ENCODE measurements at regions not wholly inside any gene's neighbourhood (a gene's known extent, or its start where the extent isn't known, plus 50 kb on each side); places are given as distances from the start of the nearest gene placed in this dataset.

- H3K36me3 ChIP-seq = no peaks in the 10 kb centered on the region
- no peak for DNase-seq
- no peak overlapping the region for H3K27ac ChIP-seq
- H3K9me3 ChIP-seq = no peaks in the 10 kb centered on the region
- H3K27me3 ChIP-seq = no peaks in the 10 kb centered on the region
- TF ChIP-seq CTCF (IDR thresholded peaks at IDR 0.05) = no peak
- no peak for TF ChIP-seq POLR2A (IDR thresholded peaks at IDR 0.05)
- no peak overlapping the region for H3K4me3 ChIP-seq
- no peaks in the 10 kb centered on the region for H3K4me1 ChIP-seq
These were observed 587.5 kb upstream of the DSEL start for GRCh38 chr18:68104036-68104435.

- no peak for DNase-seq
- Histone ChIP-seq H3K36me3 (no peaks in the 10 kb centered on the region), H3K9me3 (no peaks in the 10 kb centered on the region), H3K4me3 (no peak overlapping the region), H3K27me3 (no peaks in the 10 kb centered on the region), H3K4me1 (no peaks in the 10 kb centered on the region), H3K27ac (no peak overlapping the region)
- TF ChIP-seq CTCF (IDR thresholded peaks at IDR 0.05) (no peak), POLR2A (IDR thresholded peaks at IDR 0.05) (no peak)
These were observed 587.0 kb upstream of the DSEL start for GRCh38 chr18:68103561-68103960.

GRCh38 chr18:68102117-68102516 is 585.6 kb upstream of the DSEL start:
- no peaks in the 10 kb centered on the region for H3K27me3 ChIP-seq
- no peak overlapping the region for H3K4me3 ChIP-seq
- H3K9me3 ChIP-seq = no peaks in the 10 kb centered on the region
- no peaks in the 10 kb centered on the region for H3K4me1 ChIP-seq
- H3K36me3 ChIP-seq = no peaks in the 10 kb centered on the region
- H3K27ac ChIP-seq = no peak overlapping the region
- TF ChIP-seq CTCF (IDR thresholded peaks at IDR 0.05) (no peak), POLR2A (IDR thresholded peaks at IDR 0.05) (no peak)
- DNase-seq = no peak

GRCh38 chr18:68098655-68099054 is 582.1 kb upstream of the DSEL start:
- Histone ChIP-seq H3K27me3 (no peaks in the 10 kb centered on the region), H3K4me1 (no peaks in the 10 kb centered on the region), H3K27ac (no peak overlapping the region), H3K4me3 (no peak overlapping the region), H3K36me3 (no peaks in the 10 kb centered on the region), H3K9me3 (no peaks in the 10 kb centered on the region)
- TF ChIP-seq POLR2A (IDR thresholded peaks at IDR 0.05) (no peak), CTCF (IDR thresholded peaks at IDR 0.05) (no peak)
- no peak for DNase-seq

GRCh38 chr18:68086481-68086880 is 570.0 kb upstream of the DSEL start:
- no peak overlapping the region for H3K27ac ChIP-seq
- DNase-seq = no peak
- TF ChIP-seq POLR2A (IDR thresholded peaks at IDR 0.05) (no peak), CTCF (IDR thresholded peaks at IDR 0.05) (no peak)
- no peaks in the 10 kb centered on the region for H3K27me3 ChIP-seq
- H3K9me3 ChIP-seq = no peaks in the 10 kb centered on the region
- H3K4me3 ChIP-seq = no peak overlapping the region
- no peaks in the 10 kb centered on the region for H3K36me3 ChIP-seq
- no peaks in the 10 kb centered on the region for H3K4me1 ChIP-seq

GRCh38 chr18:68085251-68085650 is 568.7 kb upstream of the DSEL start:
- H3K27me3 ChIP-seq = no peaks in the 10 kb centered on the region
- TF ChIP-seq POLR2A (IDR thresholded peaks at IDR 0.05) (no peak), CTCF (IDR thresholded peaks at IDR 0.05) (no peak)

More at GRCh38 chr18:68085251-68085650, 568.7 kb upstream of the DSEL start:
- H3K4me1 ChIP-seq = no peaks in the 10 kb centered on the region
- no peaks in the 10 kb centered on the region for H3K9me3 ChIP-seq
- DNase-seq = no peak
- no peaks in the 10 kb centered on the region for H3K36me3 ChIP-seq
- no peak overlapping the region for H3K4me3 ChIP-seq
- H3K27ac ChIP-seq = no peak overlapping the region

Data from Peyer's patch (tissue), 4 donors.